ENCODE measurements at regions not wholly inside any gene's neighbourhood (a gene's known extent, or its start where the extent isn't known, plus 50 kb on each side); places are given as distances from the start of the nearest gene placed in this dataset.

GRCh38 chr4:45408996-45409395, 682.6 kb upstream of the GNPDA2 start:
- Histone ChIP-seq H3K9ac (ENCODE audit: insufficient read depth, low read depth, low read length) (no peak overlapping the region), H3K27me3 (ENCODE audit: control insufficient read depth in 1 of 2, insufficient read depth in 2 of 2, low read length in 2 of 2) (no peaks in the 10 kb centered on the region), H4K20me1 (ENCODE audit: insufficient read depth, low read length) (no peaks in the 10 kb centered on the region), H3K9me3 (ENCODE audit: low read length) (peaks cover 8% of the 10 kb centered on the region), H3K4me2 (ENCODE audit: low read depth, low read length) (no peak overlapping the region), H3K36me3 (replicated peaks in 1 of 2; ENCODE audit: control insufficient read depth in 1 of 2, insufficient read depth in 2 of 2, low read length in 2 of 2) (no peaks in the 10 kb centered on the region), H3K27ac (ENCODE audit: extremely low read length, insufficient read depth, low read length) (no peak overlapping the region), H3K4me3 (replicated peaks in 1 of 3; ENCODE audit: insufficient read depth in 1 of 3, low read depth in 2 of 3, low read length in 3 of 3) (no peak overlapping the region), H2AFZ (ENCODE audit: low read length) (no peak overlapping the region), H3K79me2 (ENCODE audit: insufficient read depth, low read length) (no peaks in the 10 kb centered on the region), H3K4me1 (ENCODE audit: insufficient read depth, low read length) (no peaks in the 10 kb centered on the region)
- ATAC-seq = no peak
- 0% methylated on average over 2 of the region's 2 CpGs for WGBS (ENCODE audit: low lambda C conversion rate)
- DNase-seq (ENCODE audit: low spot score) = no peak
- CTCF ChIA-PET (ENCODE audit: low intra/inter-chr PET ratio, low total read pairs) = no interaction called here
- POLR2A ChIA-PET = no interaction called here
- in situ Hi-C loops (cut with HindIII; ENCODE audit: extremely low pct_ligation_motif_present, low pct_unique_long_range_greater_than_20kb) (no loop called here), intact Hi-C loops (cut with micrococcal nuclease; ENCODE audit: unreplicated experiment) (no loop called here)
- no TSS peak for BruUV-seq (replicated peaks)
- FAIRE-seq = no peak
- TF ChIP-seq ZNF124 (CRISPR knock-in tag; IDR thresholded peaks at IDR 0.05) = no peak
- TF ChIP-seq ZNF121 (CRISPR knock-in tag; IDR thresholded peaks at IDR 0.05) = no peak
- TF ChIP-seq ZHX2 (IDR thresholded peaks at IDR 0.05; ENCODE audit: low read depth) = no peak
- TF ChIP-seq ZHX2 (CRISPR knock-in tag; IDR thresholded peaks at IDR 0.05; ENCODE audit: borderline replicate concordance) = no peak
- no peak for TF ChIP-seq AKNA (CRISPR knock-in tag; IDR thresholded peaks at IDR 0.05; ENCODE audit: borderline replicate concordance)
- TF ChIP-seq KDM2A (CRISPR knock-in tag; IDR thresholded peaks at IDR 0.05; ENCODE audit: borderline replicate concordance, low read depth) = no peak
- no peak for TF ChIP-seq ZNF180 (CRISPR knock-in tag; IDR thresholded peaks at IDR 0.05; ENCODE audit: borderline replicate concordance, low read depth)
- no peak for TF ChIP-seq REL (CRISPR knock-in tag; conservative IDR thresholded peaks at IDR 0.05)
- no peak for TF ChIP-seq KLF6 (CRISPR knock-in tag; IDR thresholded peaks at IDR 0.05)
- no peak for TF ChIP-seq PAF1 (CRISPR knock-in tag; IDR thresholded peaks at IDR 0.05)

Data from HepG2 (cell line).